ENCODE measurements at regions not wholly inside any gene's neighbourhood (a gene's known extent, or its start where the extent isn't known, plus 50 kb on each side); places are given as distances from the start of the nearest gene placed in this dataset.
"Not testable (repeated sequence)": the region's sequence is repeated elsewhere in the genome, so short reads cannot be mapped to it uniquely, and the experiment has no call there.

DNA sequence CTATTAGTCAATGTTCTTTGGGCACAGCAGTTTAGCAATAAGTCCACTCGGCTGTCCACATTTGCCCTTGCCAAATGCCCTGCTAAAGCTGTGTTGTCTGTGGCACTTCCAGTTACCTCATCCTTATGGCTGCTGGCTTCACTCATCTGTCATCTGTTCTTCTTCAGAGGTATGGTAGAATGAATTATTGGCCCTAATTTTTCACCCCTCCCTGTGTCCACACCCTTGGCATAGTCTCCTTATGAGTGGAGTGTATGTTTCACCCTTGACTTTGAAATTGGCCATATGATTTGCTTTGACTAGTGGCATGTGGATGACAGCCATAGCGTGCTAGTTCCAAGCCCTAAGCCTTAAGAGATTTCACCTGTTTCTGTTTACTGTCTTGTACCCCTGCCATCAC lies 72.1 kb upstream of the EPHB1 start:
- no peaks in the 10 kb centered on the region for H3K9me3 ChIP-seq (ENCODE audit: control insufficient read depth, insufficient read depth, low read length)
- H3K27me3 ChIP-seq (ENCODE audit: control insufficient read depth, insufficient read depth, low read length), result no peaks in the 10 kb centered on the region
- Mint-ChIP-seq H3K27me3 (ENCODE audit: low read depth in 2 of 2) (peaks cover 7 to 12% of the 10 kb centered on the region in 2 donors), H3K4me1 (no peaks in the 10 kb centered on the region), H3K27ac (no peak overlapping the region), H3K36me3 (no peaks in the 10 kb centered on the region), H3K9me3 (no peaks in the 10 kb centered on the region), H3K4me3 (no peak overlapping the region)
- ATAC-seq (no peak), DNase-seq (no peak)
- TF ChIP-seq CTCF (IDR thresholded peaks at IDR 0.05), result no peak
- no peak overlapping the region for H3K27ac ChIP-seq (ENCODE audit: low read length)
- H3K4me3 ChIP-seq (ENCODE audit: low read length), result no peak overlapping the region
- no peaks in the 10 kb centered on the region for H3K4me1 ChIP-seq (ENCODE audit: control insufficient read depth, insufficient read depth, low read length)
- intact Hi-C loops (cut with micrococcal nuclease), result no loop called here
- no peaks in the 10 kb centered on the region for H3K36me3 ChIP-seq (ENCODE audit: control insufficient read depth, insufficient read depth, low read length)
- WGBS (ENCODE audit: insufficient coverage), result 80% methylated on average over 2 of the region's 2 CpGs

- TF ChIP-seq CTCF (IDR thresholded peaks at IDR 0.05), result no peak
- H3K4me3 ChIP-seq (ENCODE audit: low read length), result no peak overlapping the region
- DNase-seq (no peak), ATAC-seq (no peak)
- H3K27ac Mint-ChIP-seq, result no peak overlapping the region
- H3K36me3 ChIP-seq (ENCODE audit: control insufficient read depth, insufficient read depth, low read length), result no peaks in the 10 kb centered on the region
- no peaks in the 10 kb centered on the region for H3K4me1 Mint-ChIP-seq
- H3K36me3 Mint-ChIP-seq, result no peaks in the 10 kb centered on the region
- H3K27ac ChIP-seq (ENCODE audit: low read length), result no peak overlapping the region
- peaks cover 6 to 20% of the 10 kb centered on the region in 2 donors for H3K27me3 Mint-ChIP-seq (ENCODE audit: low read depth in 2 of 2)
- H3K9me3 ChIP-seq (ENCODE audit: control insufficient read depth, insufficient read depth, low read length), result no peaks in the 10 kb centered on the region
- H3K4me3 Mint-ChIP-seq, result no peak overlapping the region
- H3K4me1 ChIP-seq (ENCODE audit: control insufficient read depth, insufficient read depth, low read length), result no peaks in the 10 kb centered on the region
- no peaks in the 10 kb centered on the region for H3K27me3 ChIP-seq (ENCODE audit: control insufficient read depth, insufficient read depth, low read length)
- no peaks in the 10 kb centered on the region for H3K9me3 Mint-ChIP-seq
- intact Hi-C loops (cut with micrococcal nuclease), result no loop called here
- 96% methylated on average over 3 of the region's 3 CpGs for WGBS (ENCODE audit: insufficient coverage)
These were observed 65.4 kb upstream of the EPHB1 start for GRCh38 chr3:134729649-134730048.

- Mint-ChIP-seq H3K27ac (no peak overlapping the region), H3K4me3 (no peak overlapping the region), H3K27me3 (ENCODE audit: low read depth in 2 of 2) (peaks cover 0 to 23% of the 10 kb centered on the region in 2 donors), H3K36me3 (no peaks in the 10 kb centered on the region), H3K9me3 (peaks cover 0 to 2% of the 10 kb centered on the region in 2 donors), H3K4me1 (no peaks in the 10 kb centered on the region)
- 94% methylated on average over 2 of the region's 2 CpGs for WGBS (ENCODE audit: insufficient coverage)
- DNase-seq (no peak), ATAC-seq (no peak)
- intact Hi-C loops (cut with micrococcal nuclease), result no loop called here
- Histone ChIP-seq H3K27me3 (ENCODE audit: control insufficient read depth, insufficient read depth, low read length) (no peaks in the 10 kb centered on the region), H3K9me3 (ENCODE audit: control insufficient read depth, insufficient read depth, low read length) (no peaks in the 10 kb centered on the region), H3K36me3 (ENCODE audit: control insufficient read depth, insufficient read depth, low read length) (no peaks in the 10 kb centered on the region), H3K4me1 (ENCODE audit: control insufficient read depth, insufficient read depth, low read length) (no peaks in the 10 kb centered on the region), H3K4me3 (ENCODE audit: low read length) (no peak overlapping the region), H3K27ac (ENCODE audit: low read length) (no peak overlapping the region)
- no peak for TF ChIP-seq CTCF (IDR thresholded peaks at IDR 0.05)
These were observed 57.5 kb upstream of the EPHB1 start for GRCh38 chr3:134737516-134737915.

DNA sequence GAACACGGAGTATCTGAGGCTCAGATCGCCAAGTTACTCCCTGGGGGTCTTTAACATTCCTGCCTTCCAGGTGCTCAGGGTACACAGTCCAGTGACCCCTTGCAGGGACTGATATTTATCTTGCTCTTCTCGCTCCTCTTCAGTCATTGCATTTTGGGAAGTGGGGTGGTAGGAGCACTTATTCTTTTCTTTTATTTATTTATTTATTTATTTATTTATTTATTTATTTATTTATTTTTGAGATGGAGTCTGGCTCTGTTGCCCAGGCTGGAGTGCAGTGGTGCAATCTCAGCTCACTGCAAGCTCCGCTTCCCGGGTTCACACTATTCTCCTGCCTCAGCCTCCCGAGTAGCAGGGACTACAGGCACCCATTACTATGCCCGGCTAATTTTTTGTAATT lies 55.0 kb upstream of the EPHB1 start:
- H3K4me3 ChIP-seq (ENCODE audit: low read length); H3K27me3 ChIP-seq (ENCODE audit: control insufficient read depth, insufficient read depth, low read length); H3K4me1 Mint-ChIP-seq; H3K27ac ChIP-seq (ENCODE audit: low read length); DNase-seq; ATAC-seq; H3K9me3 Mint-ChIP-seq; H3K36me3 Mint-ChIP-seq; H3K9me3 ChIP-seq (ENCODE audit: control insufficient read depth, insufficient read depth, low read length); intact Hi-C loops (cut with micrococcal nuclease); H3K27ac Mint-ChIP-seq; H3K4me3 Mint-ChIP-seq; H3K4me1 ChIP-seq (ENCODE audit: control insufficient read depth, insufficient read depth, low read length); H3K36me3 ChIP-seq (ENCODE audit: control insufficient read depth, insufficient read depth, low read length): not testable (repeated sequence)
- H3K27me3 Mint-ChIP-seq (ENCODE audit: low read depth in 2 of 2), result peaks cover 0 to 11% of the 10 kb centered on the region in 2 donors
- 88% methylated on average over 6 of the region's 7 CpGs for WGBS (ENCODE audit: insufficient coverage)
